AG09309 (cell line): ENCODE measurements at regions not wholly inside any gene's neighbourhood (a gene's known extent, or its start where the extent isn't known, plus 50 kb on each side); places are given as distances from the start of the nearest gene placed in this dataset.

Experiments
- DNase-seq: peaks from one replicate; pipeline ENCODE4 v3.0.0-alpha.2; 2010; ENCODE audit warnings: low read depth
- H3K4me3 ChIP-seq: 2 replicates; pipeline ENCODE4 v1.5.1; 2011; ENCODE audit warnings: mild to moderate bottlenecking, low read depth, low read length, moderate library complexity; ENCODE audit not compliant: control insufficient read depth
- CTCF ChIP-seq: IDR thresholded peaks from 2 replicates; pipeline ENCODE4 v1.5.1; 2011; ENCODE audit warnings: mild to moderate bottlenecking, low read depth, low read length, inconsistent platforms; ENCODE audit not compliant: insufficient read depth, control insufficient read depth; ENCODE audit errors: missing control alignments

GRCh38 chr16:73483934-73484711, 436.2 kb upstream of the ZFHX3 start:
- H3K4me3 ChIP-seq, result no peak overlapping the region
- no peak for DNase-seq
- TF ChIP-seq CTCF, result no peak

GRCh38 chr16:73483076-73483791, 435.3 kb upstream of the ZFHX3 start:
- no peak for TF ChIP-seq CTCF
- no peak for DNase-seq
- H3K4me3 ChIP-seq, result no peak overlapping the region

DNA sequence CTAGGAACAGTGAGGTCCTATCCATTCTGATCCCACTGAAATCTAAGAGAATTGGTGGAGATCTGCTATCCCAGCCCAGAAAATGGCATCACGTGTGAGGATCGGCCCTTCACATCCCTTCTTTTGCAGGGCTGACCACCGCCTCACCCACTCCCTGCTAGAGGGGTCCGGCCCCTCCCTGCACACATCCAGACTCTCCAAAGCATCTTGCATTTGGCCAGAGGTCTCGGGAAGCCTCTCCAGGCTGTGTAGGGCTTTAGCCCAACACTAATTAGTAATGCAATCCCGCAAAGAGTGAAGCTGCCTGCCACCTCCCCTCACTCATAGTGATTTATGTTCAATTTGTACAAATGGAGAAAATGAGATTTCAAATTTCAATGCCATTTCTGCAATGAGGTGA, 434.4 kb upstream of the ZFHX3 start:
- no peak for DNase-seq
- TF ChIP-seq CTCF, result no peak
- H3K4me3 ChIP-seq, result no peak overlapping the region

DNA sequence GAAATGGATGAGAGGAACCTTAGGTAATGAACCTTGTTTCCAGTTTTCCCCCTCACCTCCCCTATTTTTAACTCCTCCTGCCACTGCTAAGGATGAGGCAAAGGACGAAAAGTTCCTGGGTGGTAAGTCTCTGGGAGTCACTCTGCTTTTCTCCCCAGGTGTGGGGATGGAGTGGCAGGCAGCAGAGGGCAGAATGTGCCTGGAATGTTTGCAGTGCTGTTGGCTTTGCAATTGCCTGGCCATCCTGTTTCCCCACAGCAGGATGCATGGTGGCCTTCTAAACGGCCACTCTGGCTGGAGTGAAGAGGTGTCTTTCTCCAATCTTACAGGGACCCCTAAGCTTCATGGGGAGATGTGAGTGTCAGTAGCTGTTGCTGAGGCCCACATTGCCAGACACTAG, 432.5 kb upstream of the ZFHX3 start:
- no peak overlapping the region for H3K4me3 ChIP-seq
- no peak for TF ChIP-seq CTCF
- DNase-seq, result no peak

- no peak for DNase-seq
- no peak overlapping the region for H3K4me3 ChIP-seq
- TF ChIP-seq CTCF, result no peak
These were observed 425.8 kb upstream of the ZFHX3 start for GRCh38 chr16:73473713-73474112.

- DNase-seq, result no peak
- TF ChIP-seq CTCF, result no peak
- H3K4me3 ChIP-seq, result no peak overlapping the region
These were observed 416.9 kb upstream of the ZFHX3 start for GRCh38 chr16:73464834-73465233.
